Lower leg skin (tissue), 3 donors: ENCODE measurements at regions not wholly inside any gene's neighbourhood (a gene's known extent, or its start where the extent isn't known, plus 50 kb on each side); places are given as distances from the start of the nearest gene placed in this dataset.

Experiments used
- CTCF ChIP-seq, 3 donors: fragments of 450-650 bp; IDR thresholded peaks; one replicate each; pipeline ENCODE4 v1.5.1; 2016; ENCODE audit warnings: antibody characterized with exemption in 3 of 3, mild to moderate bottlenecking in 3 of 3, moderate library complexity in 2 of 3
- POLR2A ChIP-seq, 2 donors: fragments of 450-650 bp; IDR thresholded peaks; one replicate each; pipeline ENCODE4 v1.6.1; 2016 to 2017; ENCODE audit warnings: antibody characterized with exemption in 2 of 2, mild to moderate bottlenecking in 1 of 2, moderate library complexity in 1 of 2

- TF ChIP-seq CTCF (IDR thresholded peaks at IDR 0.05) (no peak), POLR2A (IDR thresholded peaks at IDR 0.05) (no peak)
Measured at GRCh38 chr16:86980644-86981043, 336.5 kb downstream of the C16orf95 start.
